Amniotic epithelial cell (primary cell): ENCODE measurements at regions not wholly inside any gene's neighbourhood (a gene's known extent, or its start where the extent isn't known, plus 50 kb on each side); places are given as distances from the start of the nearest gene placed in this dataset.
"Not testable (repeated sequence)": the region's sequence is repeated elsewhere in the genome, so short reads cannot be mapped to it uniquely, and the experiment has no call there.

Source experiments
- DNase-seq: peaks from one replicate; pipeline ENCODE4 v3.0.0-alpha.2; 2010; ENCODE audit warnings: low read depth

DNA sequence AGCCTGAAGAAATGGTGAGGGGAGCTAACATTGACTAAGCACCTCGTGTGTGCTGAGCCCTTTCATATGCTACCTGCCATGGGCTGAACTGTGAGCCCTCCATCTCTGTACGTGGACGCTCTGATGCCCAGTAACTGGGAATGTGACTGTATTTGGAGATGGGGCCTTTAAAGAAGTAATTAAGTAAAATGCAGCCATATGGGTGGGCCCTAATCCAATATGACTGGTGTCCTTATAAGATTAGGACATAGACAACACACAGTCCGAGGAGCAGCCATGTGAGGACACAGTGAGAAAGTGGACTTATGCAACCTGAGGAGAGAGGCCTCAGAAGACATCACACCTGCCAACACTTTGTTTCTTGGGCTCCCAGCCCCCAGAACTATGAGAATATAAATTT is 92.7 kb upstream of the ATP1B1 start:
- DNase-seq = no peak

DNA sequence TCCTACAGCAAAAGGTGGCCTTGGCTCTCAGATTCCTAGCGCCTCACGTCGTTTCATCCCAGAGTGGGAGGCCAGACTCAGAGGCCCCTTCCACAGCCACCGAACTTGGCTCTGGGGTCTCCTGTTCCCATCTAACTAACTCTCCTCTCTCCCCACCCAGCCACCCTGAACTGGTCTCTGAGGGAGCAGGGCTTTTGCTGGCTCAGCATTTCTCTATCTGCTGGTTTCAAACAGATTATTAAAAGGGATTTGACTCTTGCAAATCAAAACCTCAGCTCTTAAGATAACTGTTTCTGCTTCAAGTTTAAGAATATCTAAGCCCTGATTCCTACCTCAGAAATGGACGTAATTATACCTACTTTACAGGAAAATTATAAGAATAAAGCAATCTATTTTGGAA is 91.0 kb upstream of the ATP1B1 start:
- DNase-seq = no peak

- DNase-seq = no peak
These were observed 87.7 kb upstream of the ATP1B1 start for GRCh38 chr1:169018751-169019150.

GRCh38 chr1:169019419-169020058 is 87.0 kb upstream of the ATP1B1 start:
- DNase-seq = no peak

DNA sequence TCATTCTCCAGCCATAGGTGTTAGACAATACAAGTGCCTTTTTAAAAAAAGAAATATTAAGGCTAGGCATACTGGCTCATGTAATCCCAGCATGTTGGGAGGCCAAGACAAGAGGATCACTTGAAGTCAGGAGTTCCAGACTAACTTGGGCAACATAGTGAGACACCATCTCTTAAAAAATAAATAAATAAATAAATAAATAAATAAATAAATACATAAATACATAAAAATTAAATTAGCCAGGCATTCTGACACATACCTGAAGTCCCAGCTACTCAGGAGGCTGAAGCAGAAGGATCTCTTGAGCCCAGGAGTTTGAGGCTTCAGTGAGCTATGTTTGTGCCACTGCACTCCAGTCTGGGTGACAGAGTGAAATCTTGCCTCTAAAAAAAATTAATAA is 85.8 kb upstream of the ATP1B1 start:
- DNase-seq = no peak

DNA sequence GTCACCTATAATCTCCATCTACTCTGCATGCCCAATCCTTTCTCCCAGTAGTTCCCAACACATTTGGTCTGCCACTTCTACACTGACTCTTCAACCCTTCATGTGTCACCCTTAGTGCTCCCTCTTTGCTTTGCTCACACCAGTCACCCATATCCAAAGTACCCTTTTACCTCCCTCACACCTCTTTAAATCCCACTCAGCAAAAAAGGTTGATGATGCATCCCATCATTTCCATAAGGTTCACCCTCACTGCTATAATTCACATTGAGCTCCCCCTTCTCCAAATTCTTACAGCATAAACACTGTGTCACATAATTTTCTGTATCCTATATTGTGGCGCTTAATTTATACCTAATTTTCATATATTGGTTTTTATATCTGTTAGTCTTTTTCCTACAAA is 83.8 kb upstream of the ATP1B1 start:
- no peak for DNase-seq

GRCh38 chr1:169024255-169024654 is 82.2 kb upstream of the ATP1B1 start:
- DNase-seq = no peak

DNA sequence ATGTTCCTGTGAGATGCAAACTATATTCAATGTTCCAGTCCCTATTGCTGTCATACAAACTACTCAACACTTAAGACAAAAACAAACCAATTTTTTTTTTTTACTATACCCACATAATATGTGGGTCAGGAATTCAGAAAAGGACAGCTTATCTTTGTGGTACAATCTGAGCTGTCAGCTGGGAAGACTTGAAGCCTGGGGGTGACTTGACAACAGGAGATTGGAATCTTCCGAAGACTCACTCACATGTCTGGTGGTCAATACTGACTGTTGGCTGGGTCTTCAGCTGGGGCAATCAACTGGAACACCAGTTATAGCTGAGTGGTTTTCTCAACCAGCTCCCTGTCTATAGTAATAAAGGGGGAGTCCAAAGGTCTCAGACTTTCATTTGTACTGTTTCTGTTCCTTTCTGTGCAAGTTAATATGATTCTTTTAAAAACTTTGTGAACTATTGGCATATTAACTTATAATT is 81.7 kb upstream of the ATP1B1 start:
- peak; percentile 2 for DNase-seq

GRCh38 chr1:169025412-169025811 is 81.1 kb upstream of the ATP1B1 start:
- DNase-seq = no peak

DNA sequence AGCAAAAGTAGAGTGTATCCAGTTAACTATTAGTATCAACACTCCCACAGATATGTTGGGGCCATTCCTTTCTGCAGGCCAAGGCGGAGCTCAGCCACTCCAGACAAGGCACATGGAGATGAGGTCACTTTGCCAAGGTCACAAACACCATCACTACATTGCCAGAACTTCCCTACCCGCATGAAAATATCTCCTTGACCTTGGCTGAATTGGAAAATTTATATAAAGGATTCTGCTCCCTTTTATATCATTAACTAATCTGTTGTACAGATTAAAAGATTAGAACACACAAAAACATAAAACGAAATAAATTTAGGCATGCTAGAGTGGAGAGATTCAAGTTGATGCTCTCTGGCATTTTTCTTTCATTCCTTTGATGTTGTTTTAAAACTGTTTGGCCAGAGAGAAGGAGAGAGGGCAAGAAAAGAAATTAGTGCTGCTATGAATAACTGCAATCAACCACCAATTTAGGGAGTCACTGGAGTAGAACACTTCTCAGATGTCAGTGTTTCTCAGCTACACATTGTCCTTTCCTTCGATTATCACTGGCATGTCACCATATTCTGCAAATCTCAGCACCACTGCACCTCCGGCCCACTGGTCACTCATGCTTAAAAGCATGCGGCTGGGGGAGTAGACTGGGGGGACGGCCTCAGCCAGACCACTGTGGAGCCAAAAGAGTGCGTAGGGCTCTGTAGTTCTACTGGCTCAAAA is 78.7 kb upstream of the ATP1B1 start:
- no peak for DNase-seq

GRCh38 chr1:169031566-169032224 is 74.8 kb upstream of the ATP1B1 start:
- peak; percentile 15 for DNase-seq

DNA sequence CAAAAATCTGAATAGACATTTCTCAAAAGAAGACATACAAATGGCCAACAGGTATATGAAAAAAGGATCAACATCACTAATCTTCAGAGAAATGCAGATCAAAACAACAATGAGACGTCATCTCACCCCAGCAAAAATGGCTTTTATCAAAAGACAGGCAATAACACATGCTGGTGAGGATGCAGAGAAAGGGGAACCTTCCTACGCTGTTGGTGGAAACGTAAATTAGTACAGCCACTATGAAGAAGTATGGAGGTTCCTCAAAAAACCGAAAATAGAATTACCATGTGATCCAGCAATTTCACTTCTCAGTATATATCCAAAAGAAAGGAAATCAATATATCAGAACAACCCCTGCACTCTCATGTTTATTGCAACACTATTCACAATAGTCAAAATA is 65.1 kb upstream of the ATP1B1 start:
- no peak for DNase-seq

DNA sequence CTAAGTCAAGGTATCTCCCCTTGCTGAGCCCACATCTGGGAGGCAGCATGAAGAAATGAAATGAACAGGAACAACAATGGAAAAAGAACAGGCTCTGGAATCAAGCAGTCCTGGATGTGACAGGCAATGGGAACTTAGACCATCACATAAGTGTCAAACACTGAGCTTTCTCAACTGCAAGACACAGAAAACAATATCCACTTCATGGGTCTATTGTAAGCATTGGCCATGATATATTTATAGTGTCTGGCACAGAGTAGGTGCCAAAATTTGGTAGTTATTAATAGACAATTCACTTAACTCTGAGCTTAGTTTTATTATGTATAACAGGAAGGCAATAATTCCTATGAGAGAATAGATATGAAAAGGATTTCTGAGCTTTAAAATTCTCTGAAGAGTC is 64.1 kb upstream of the ATP1B1 start:
- DNase-seq = no peak

DNA sequence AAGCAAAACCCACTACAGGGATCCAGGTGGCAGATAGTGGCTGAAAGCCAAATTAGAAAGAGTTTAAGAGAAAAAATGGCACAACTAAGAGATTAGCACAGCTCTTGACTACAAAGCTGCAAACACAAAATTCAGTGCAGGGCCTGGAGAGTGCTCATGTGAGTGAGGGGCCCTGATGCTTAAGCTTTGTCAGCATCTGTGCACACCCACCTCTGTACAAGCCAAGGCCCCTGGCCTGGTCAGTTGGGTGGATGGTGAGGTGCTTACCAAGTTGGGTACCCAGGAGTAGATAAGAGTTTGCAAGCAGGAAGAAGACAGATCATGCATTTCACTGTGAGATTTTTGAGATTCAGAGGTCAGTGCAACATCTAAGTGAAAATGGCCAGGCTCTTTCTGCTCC is 62.7 kb upstream of the ATP1B1 start:
- DNase-seq = no peak

DNA sequence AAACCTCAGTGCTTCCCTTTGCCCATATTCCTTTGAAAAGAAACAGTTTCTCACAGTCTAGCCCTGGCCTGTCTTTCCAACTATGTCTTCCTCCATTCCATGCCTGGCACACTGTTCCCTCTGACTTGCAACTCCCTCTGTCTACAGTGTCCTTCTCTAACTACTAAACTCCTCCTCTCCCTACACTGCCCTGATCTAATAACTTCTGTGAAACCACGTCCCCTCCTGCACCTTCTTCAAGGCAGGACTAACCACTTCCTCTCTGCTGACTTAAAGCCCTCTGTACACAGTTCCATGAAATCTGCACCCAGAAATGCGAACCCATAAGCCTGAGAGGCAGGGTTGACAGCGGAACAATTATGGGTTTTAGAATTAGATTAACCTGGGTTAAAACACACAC is 62.2 kb upstream of the ATP1B1 start:
- no peak for DNase-seq

DNA sequence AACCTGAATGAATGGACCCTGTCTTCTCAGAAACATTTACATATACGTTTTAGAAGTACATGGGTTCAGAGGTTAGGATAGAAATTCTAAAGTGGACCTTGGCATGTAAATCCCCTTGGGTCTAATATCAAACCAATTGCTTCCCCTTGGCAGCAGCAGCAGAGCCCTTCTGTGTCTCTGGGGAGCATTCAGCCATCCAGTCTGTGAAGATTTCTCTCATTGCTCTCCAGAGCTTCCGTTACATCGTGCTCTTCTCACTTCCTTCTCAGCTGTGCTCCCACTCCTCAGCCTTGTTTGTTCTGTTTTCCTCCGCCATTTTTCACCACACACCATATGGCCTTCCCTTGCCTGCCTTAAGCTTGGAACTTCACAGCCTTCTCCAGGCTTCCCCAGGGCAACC is 61.5 kb upstream of the ATP1B1 start:
- no peak for DNase-seq

- no peak for DNase-seq
These were observed 59.8 kb upstream of the ATP1B1 start for GRCh38 chr1:169046671-169047070.

DNA sequence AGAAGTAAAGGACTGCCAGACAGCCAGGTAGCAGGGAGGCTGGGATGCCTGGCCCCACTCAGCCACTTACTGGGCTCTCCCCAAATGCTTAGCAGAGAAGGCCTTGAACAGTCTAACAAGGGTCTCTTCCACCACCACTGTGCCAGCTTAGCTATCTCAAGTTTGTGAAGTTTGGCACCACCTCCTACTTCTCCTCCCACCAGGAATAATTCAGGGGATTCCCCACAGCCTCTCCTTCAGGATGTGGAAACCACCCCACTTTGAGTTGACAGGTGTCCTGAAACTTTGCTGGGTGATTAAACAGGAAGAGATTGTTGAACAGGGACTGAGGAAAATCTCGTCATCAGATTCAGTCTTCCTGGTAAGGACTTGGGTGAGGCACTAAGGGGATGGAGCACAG is 59.4 kb upstream of the ATP1B1 start:
- no peak for DNase-seq

- no peak for DNase-seq
These were observed 58.4 kb upstream of the ATP1B1 start for GRCh38 chr1:169048043-169048442.

- no peak for DNase-seq
These were observed 57.1 kb upstream of the ATP1B1 start for GRCh38 chr1:169049258-169049938.

DNA sequence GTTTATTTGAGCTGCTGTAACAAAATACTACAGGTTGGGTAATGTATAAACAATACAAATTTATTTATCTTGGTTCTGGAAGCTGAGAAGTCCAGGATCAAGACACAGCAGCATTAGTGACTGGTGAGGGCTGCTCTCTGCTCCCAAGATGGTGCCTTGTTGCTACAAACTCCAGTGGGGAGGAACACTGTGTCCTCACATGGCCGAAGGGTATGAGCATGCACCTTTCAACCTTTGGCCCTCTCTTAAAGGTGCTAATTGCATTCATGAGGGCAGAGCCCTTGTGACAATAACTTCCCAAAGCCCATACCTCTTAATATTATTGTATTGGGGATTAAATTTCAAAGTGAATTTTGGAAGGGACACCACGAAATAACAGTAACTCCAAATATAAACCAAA is 55.3 kb upstream of the ATP1B1 start:
- DNase-seq = no peak

GRCh38 chr1:169052171-169052570 is 54.3 kb upstream of the ATP1B1 start:
- not testable (repeated sequence) for DNase-seq

- DNase-seq = no peak
These were observed 53.8 kb upstream of the ATP1B1 start for GRCh38 chr1:169052727-169053126.
